Right cardiac atrium (tissue), 5 donors: ENCODE measurements at regions not wholly inside any gene's neighbourhood (a gene's known extent, or its start where the extent isn't known, plus 50 kb on each side); places are given as distances from the start of the nearest gene placed in this dataset.
"Not testable (repeated sequence)": the region's sequence is repeated elsewhere in the genome, so short reads cannot be mapped to it uniquely, and the experiment has no call there.

Experiments
- ATAC-seq, 2 donors: fragments of 200-7000 bp; cut with Tn5 transposase; one replicate each; pipeline versions ENCODE4 v1.8.0 to v1.9.1; 2020; ENCODE audit warnings: moderate library complexity in 2 of 2, mild to moderate bottlenecking in 1 of 2
- DNase-seq, 3 donors: peaks; one replicate each; pipeline ENCODE4 v3.0.0-alpha.2; 2020
- H3K27ac ChIP-seq: one replicate; pipeline ENCODE4 v1.5.1; 2013; ENCODE audit warnings: mild to moderate bottlenecking, low read length, control low read depth, moderate library complexity
- H3K27me3 ChIP-seq: one replicate; pipeline ENCODE4 v1.6.1; 2013; ENCODE audit not compliant: control insufficient read depth, insufficient read depth
- H3K4me1 ChIP-seq: one replicate; pipeline ENCODE4 v1.6.1; 2013; ENCODE audit warnings: low read length; ENCODE audit not compliant: control insufficient read depth, insufficient read depth
- H3K4me3 ChIP-seq: one replicate; pipeline ENCODE4 v1.5.1; 2013; ENCODE audit warnings: low read length, control low read depth
- H3K9me3 ChIP-seq: one replicate; pipeline ENCODE4 v1.6.1; 2013; ENCODE audit warnings: low read length; ENCODE audit not compliant: control insufficient read depth
- WGBS: extraction: QIAGEN DNeasy Blood & Tissue Kit; methylation state at CpG from one replicate; pipeline ENCODE4 v1.1.7; 2013; 5-methylcytosine and 5-hydroxymethylcytosine counted together
- intact Hi-C, 4 donors: fragments of 100-400 bp; cut with DNase I; formaldehyde crosslinking; loops; one replicate each; pipeline versions ENCODE4 v1.11.0 to v1.14.0; 2022 to 2023
- donor health status: healthy with polysubstance abuse.
- donor health status: DM: no; HTN: yes; CAD: no.
- donor health status: DM: no; HTN: no; CAD: no.
- donor health status: DM: no; HTN: yes; CAD: no; lungs with severe emphysema.
- donor health status: DM: yes; HTN: yes; CAD: no.

DNA sequence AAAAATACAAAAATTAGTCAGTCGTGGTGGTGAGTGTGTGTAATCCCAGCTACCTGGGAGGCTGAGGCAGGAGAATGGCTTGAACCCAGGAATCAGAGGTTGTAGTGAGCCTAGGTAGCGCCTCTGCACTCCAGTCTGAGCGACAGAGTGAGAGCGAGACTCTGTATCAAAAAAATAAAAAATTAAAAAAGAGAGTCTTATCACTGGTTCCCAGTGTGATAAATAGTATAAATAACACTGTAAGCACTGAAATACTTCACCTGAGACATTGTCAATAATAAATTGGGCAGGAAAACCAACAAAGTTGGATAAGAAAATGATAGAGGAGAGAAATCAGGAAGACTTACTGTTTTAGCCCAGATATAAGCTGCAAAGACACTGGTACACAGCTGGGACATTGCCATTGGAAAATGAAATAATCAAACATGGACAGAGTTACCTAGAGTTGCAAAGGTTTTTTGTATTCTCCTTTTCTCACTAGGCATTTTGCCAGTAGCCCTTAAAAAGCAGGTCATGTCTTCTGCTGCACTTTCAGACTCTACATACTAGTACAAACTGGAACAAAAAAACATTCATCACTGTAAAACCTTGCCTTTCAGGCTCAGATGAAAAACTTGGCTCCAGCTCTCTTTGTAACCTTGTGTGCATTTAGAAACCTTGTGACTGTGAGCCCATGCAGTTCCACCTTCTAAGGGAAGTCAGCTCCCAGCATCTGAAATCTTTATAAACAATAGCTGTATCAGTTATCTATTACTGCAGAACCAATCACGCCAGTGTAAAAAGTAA is 55.0 kb upstream of the PPP1R2C start:
- DNase-seq (no peak), ATAC-seq (no peak)
- Histone ChIP-seq H3K4me1 (no peaks in the 10 kb centered on the region), H3K27me3 (no peaks in the 10 kb centered on the region), H3K27ac (no peak overlapping the region), H3K4me3 (no peak overlapping the region), H3K9me3 (no peaks in the 10 kb centered on the region)
- WGBS, result 94% methylated on average over 5 of the region's 5 CpGs
- intact Hi-C loops, result no loop called here

DNA sequence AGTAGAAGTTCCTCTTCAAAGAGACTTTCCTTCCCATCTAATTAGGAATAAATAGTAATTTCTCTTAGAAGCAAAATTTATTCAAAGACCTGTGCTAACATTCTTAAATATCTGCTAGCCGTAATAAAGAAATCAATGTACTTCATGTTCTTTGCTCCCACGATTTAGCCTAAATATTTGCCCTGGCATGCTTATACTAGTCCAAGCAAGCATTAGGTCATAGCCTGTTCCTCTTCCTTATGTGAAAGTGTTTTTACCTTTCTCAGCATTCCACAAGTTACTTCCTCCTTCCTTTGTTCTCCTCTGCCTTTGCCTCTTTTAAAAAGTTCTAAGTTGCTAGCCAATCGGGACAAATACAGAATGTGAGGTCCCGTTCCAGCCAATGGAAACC is 55.6 kb upstream of the PPP1R2C start:
- H3K4me3 ChIP-seq, ATAC-seq, H3K27me3 ChIP-seq, H3K27ac ChIP-seq, intact Hi-C loops, H3K4me1 ChIP-seq, H3K9me3 ChIP-seq, DNase-seq: not testable (repeated sequence)
- WGBS, result 76% methylated on average over 4 of the region's 4 CpGs

DNA sequence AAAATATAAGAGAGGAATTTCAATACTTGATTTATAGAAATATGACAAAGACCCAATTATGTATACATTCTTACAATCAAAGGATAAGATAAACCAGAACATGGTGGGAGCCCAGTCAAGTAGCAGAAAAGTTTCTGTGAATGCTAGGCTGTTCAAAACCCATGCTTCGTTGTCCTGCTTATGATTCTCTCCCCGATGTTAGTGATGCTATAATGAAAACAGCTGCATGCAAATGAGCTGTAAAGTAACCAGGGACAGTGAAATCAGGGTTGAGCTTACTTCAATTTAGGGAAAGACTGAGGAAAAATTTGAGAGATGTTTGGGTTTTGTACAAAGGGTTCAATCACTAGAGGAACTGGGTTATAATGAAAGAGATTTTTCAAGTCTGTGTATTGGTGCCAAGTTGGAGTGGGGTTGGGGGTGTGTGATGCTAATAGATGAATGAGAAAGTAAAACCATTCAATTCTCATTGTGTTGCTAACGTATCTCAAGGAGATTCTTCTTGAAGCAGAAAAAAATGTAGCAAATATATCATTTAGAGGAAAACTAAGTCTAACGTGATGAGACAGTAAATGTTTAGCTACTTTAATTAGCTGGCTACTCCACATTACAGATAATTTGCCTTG is 59.3 kb upstream of the PPP1R2C start:
- Histone ChIP-seq H3K9me3 (no peaks in the 10 kb centered on the region), H3K4me3 (no peak overlapping the region), H3K27me3 (no peaks in the 10 kb centered on the region), H3K4me1 (no peaks in the 10 kb centered on the region), H3K27ac (no peak overlapping the region)
- 63% methylated on average over 4 of the region's 4 CpGs for WGBS
- no peak for DNase-seq
- intact Hi-C loops, result no loop called here
- no peak for ATAC-seq

DNA sequence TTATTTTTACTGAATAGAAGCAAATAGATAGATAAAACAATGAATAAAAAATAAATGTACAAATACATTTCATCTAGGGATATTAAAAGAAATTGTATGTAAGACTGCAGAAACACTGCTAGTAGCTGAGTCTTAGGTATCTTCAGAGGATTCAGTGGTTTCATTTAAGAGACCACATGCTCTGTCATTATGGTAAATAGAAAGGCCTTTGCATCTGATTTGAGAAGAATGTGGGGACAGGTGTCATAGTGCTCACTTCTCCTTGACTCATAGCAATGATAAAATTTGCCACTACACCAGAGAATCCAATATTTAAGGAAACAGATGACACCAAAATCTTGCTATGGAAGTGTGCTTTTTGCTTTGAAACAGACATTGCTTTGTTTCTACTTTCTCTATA is 59.8 kb upstream of the PPP1R2C start:
- Histone ChIP-seq H3K27ac (no peak overlapping the region), H3K4me3 (no peak overlapping the region), H3K9me3 (no peaks in the 10 kb centered on the region), H3K4me1 (no peaks in the 10 kb centered on the region), H3K27me3 (no peaks in the 10 kb centered on the region)
- no peak for ATAC-seq
- intact Hi-C loops, result no loop called here
- no peak for DNase-seq

DNA sequence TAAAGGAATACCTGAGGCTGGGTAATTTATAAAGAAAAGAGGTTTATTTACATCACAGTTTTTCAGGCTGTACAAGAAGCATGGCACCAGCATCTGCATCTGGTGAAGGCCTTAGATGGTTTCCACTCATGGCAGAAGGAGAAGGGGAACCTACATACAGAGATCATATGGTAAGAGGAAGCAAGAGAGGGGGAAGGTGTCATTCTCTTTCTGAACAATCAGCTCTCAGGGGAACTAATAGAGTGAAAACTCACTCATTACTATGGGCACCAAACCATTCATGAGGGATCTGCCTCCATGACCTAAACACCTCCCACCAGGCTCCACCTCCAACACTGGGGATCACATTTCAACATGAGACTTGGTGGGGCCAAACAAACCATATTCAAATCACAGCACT is 61.7 kb upstream of the PPP1R2C start:
- Histone ChIP-seq H3K9me3 (no peaks in the 10 kb centered on the region), H3K4me1 (no peaks in the 10 kb centered on the region), H3K4me3 (no peak overlapping the region), H3K27me3 (no peaks in the 10 kb centered on the region), H3K27ac (no peak overlapping the region)
- ATAC-seq (no peak), DNase-seq (no peak)
- intact Hi-C loops, result no loop called here

DNA sequence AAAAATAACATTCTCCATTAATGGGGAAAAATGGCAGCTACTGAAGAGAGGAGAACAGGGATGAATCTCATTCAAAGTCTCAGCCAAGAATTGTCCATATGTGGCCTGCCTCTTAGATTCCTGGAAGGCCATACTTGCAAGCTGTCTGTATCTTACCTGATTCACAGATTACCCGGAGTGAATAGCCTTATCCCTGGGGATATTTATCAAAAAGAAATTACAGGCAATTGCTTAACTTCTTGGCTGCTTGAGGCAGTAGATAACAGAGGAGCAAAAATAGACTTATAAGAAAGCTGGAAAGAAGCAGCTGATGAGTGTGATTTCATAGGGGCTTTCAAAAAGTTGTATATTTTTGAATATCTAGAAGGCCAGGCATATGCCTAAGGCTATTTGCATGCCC is 68.8 kb upstream of the PPP1R2C start:
- H3K27ac ChIP-seq, result no peak overlapping the region
- H3K4me3 ChIP-seq, result no peak overlapping the region
- DNase-seq, result no peak
- no peaks in the 10 kb centered on the region for H3K4me1 ChIP-seq
- WGBS, result 20% methylated on average over 1 of the region's 1 CpG
- H3K9me3 ChIP-seq, result no peaks in the 10 kb centered on the region
- no peaks in the 10 kb centered on the region for H3K27me3 ChIP-seq
- ATAC-seq, result no peak
- intact Hi-C loops, result no loop called here

DNA sequence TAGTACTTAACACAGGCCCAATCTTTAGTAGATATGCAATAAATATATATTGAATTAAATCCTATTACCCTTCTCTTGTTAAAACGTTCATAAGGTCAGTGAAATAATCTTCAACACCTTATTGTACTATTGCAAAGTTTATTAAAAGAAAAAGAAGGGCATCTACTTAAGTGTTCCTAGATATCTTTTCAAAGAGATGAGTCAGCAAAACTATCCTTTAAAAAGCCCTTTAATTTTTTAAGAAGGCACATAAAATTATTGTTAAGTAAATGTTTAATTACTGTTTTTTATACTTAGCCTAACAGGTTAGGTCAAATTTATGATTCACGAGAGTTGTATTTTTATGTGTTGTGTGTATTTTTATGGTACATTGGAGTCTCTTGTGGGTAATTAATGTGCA is 77.3 kb upstream of the PPP1R2C start:
- 78% methylated on average over 2 of the region's 2 CpGs for WGBS
- ATAC-seq, result no peak

DNA sequence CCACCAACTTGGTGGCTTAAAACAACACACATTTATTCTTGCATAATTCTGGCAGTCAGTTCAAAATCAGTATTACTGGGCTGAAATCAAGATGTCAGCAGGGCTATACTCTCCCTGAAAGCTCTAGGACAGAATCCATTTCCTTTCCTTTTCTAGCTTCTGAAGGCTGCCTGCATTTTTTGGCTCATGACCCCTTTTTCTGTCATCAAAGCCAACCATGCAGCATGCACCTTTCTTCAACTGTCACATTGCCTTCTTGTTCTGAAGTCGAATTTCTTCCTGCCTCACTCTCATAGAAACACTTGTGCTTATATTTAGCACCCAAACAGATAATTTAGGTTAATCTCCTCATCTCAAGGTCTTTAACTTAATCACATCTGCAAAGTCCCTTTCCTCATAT is 79.8 kb upstream of the PPP1R2C start:
- no peaks in the 10 kb centered on the region for H3K9me3 ChIP-seq
- H3K27me3 ChIP-seq, result no peaks in the 10 kb centered on the region
- 13% methylated on average over 1 of the region's 1 CpG for WGBS
- ATAC-seq, result no peak
- no peak for DNase-seq
- H3K4me1 ChIP-seq, result no peaks in the 10 kb centered on the region
- no peak overlapping the region for H3K4me3 ChIP-seq
- intact Hi-C loops, result no loop called here
- no peak overlapping the region for H3K27ac ChIP-seq

More for the DNA sequence above, 77.3 kb upstream of the PPP1R2C start:
- Histone ChIP-seq H3K4me1 (no peaks in the 10 kb centered on the region), H3K27me3 (no peaks in the 10 kb centered on the region), H3K9me3 (no peaks in the 10 kb centered on the region), H3K27ac (no peak overlapping the region), H3K4me3 (no peak overlapping the region)
- intact Hi-C loops, result no loop called here
- DNase-seq, result no peak

DNA sequence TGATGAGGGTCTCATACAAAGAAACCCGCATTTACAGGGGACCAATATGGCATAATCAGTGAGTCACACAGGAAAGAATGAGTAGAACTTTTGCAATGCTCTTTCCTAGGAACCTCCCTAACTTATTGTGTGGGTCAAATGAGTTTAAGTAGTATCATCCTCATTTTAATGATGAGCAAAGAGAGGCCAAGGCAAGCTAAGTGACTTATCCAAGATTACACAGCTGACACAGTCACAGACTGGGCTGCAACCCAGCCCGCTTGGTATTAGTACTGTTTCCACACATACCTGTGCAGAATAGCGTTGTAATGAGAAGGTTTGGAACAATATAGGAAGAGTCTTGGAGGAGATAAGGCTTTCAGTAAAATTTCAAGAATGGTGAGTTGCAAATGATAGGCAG is 91.0 kb upstream of the PPP1R2C start:
- ATAC-seq, result no peak
- no peaks in the 10 kb centered on the region for H3K27me3 ChIP-seq
- H3K4me3 ChIP-seq, result no peak overlapping the region
- DNase-seq, result no peak
- no peak overlapping the region for H3K27ac ChIP-seq
- intact Hi-C loops, result no loop called here
- 88% methylated on average over 3 of the region's 3 CpGs for WGBS
- H3K9me3 ChIP-seq, result no peaks in the 10 kb centered on the region
- H3K4me1 ChIP-seq, result no peaks in the 10 kb centered on the region

DNA sequence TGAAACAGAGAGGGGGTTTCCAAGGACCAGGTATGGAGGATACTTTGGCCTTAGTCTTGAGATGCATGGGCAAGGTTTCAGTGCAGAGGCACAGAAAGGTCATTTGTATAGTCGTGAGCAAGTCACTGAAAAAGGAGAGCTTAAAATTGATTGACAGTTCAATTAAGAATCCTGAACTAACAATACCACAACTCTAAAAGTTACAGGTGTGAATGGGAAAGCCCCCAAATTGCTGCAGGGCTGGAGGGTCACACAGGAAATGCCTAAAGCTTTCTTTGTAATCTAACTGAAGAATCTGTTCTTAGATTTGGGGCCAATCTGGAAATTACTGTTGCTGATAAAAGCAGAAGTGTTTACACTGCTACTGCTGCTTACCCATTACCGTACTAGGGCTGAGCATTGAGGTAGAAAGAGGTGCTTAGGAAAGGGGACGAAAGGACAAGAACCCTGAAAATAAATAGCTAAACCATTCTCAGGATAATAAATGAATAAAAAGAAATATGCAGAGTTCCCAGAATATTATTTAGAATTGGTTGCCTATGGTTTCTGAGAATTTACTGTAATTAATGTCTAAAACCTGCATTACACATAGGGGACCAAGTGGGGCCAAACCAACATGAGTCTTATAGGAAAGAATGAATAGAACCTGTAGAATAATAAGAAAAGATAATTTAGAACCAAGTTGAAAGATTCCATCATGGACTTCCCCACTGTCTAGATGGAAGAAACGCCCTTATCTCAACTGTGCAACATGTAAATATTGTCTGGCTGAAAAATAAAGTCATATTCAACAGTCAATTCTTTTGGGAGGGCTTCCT is 91.9 kb upstream of the PPP1R2C start:
- no peak overlapping the region for H3K27ac ChIP-seq
- no peaks in the 10 kb centered on the region for H3K4me1 ChIP-seq
- no peak for DNase-seq
- WGBS, result 85% methylated on average over 4 of the region's 4 CpGs
- H3K27me3 ChIP-seq, result no peaks in the 10 kb centered on the region
- intact Hi-C loops, result no loop called here
- ATAC-seq, result no peak
- no peaks in the 10 kb centered on the region for H3K9me3 ChIP-seq
- H3K4me3 ChIP-seq, result no peak overlapping the region

DNA sequence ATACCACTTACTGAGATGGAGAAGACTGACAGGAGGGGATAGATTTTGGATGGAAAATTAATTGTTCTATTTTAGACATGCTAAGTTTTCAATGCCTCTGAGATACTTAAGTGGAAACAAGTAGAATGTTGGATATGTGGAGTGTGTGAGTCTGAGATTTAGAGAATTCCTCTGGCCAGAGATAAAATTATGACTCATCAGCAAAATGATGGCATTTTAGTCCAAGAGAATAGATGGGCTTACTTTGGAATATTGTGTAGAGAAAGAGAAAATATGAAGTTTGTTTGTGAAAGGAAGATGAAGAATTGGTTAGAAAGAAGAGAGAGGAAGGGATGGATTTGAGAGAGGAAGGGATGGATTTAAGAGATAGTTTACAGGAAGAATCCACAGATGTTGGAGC is 108.6 kb upstream of the PPP1R2C start:
- no peaks in the 10 kb centered on the region for H3K27me3 ChIP-seq
- H3K9me3 ChIP-seq, result no peaks in the 10 kb centered on the region
- intact Hi-C loops, result no loop called here
- no peak for DNase-seq
- no peak overlapping the region for H3K4me3 ChIP-seq
- no peaks in the 10 kb centered on the region for H3K4me1 ChIP-seq
- ATAC-seq, result no peak
- H3K27ac ChIP-seq, result no peak overlapping the region
